Fibroblast of lung (primary cell): ENCODE measurements at regions not wholly inside any gene's neighbourhood (a gene's known extent, or its start where the extent isn't known, plus 50 kb on each side); places are given as distances from the start of the nearest gene placed in this dataset.

Experiments used
- DNase-seq, 2 donors: peaks; one replicate each; pipeline versions ENCODE4 v3.0.0 to v3.0.0-alpha.2; 2010; ENCODE audit warnings: low read depth in 2 of 2
- H2AFZ ChIP-seq: 2 replicates; pipeline ENCODE4 v1.5.1; 2012; ENCODE audit warnings: low read length, control low read depth, inconsistent platforms
- H3K27ac ChIP-seq: 2 replicates; pipeline ENCODE4 v1.5.1; 2011; ENCODE audit warnings: low read length, control low read depth; ENCODE audit not compliant: insufficient read depth
- H3K27me3 ChIP-seq: 2 replicates; pipeline ENCODE4 v1.5.1; 2011; ENCODE audit warnings: mild to moderate bottlenecking, low read length; ENCODE audit not compliant: control insufficient read depth, insufficient read depth
- H3K36me3 ChIP-seq: 2 replicates; pipeline ENCODE4 v1.5.1; 2011; ENCODE audit warnings: low read length; ENCODE audit not compliant: control insufficient read depth, insufficient read depth
- H3K4me1 ChIP-seq: 2 replicates; pipeline ENCODE4 v1.5.1; 2011; ENCODE audit warnings: low read length; ENCODE audit not compliant: control insufficient read depth, insufficient read depth; ENCODE audit errors: extremely low read depth
- H3K4me2 ChIP-seq: 2 replicates; pipeline ENCODE4 v1.5.1; 2011; ENCODE audit warnings: low read length, control low read depth; ENCODE audit not compliant: insufficient read depth; ENCODE audit errors: extremely low read depth
- H3K4me3 ChIP-seq, 4 experiments: fragments of 200-600 bp in 1 of 4; sonication (generic) in 1 of 4; replicated peaks in 1 of 4; 2 replicates each; pipeline ENCODE4 v1.5.1; 2011 to 2016; ENCODE audit warnings: low read length in 4 of 4, low read depth in 3 of 4, mild to moderate bottlenecking in 3 of 4, control low read depth in 2 of 4, inconsistent platforms in 1 of 4, mixed read lengths in 1 of 4; ENCODE audit not compliant: insufficient read depth in 1 of 4; ENCODE audit errors: control extremely low read depth in 1 of 4
- H3K79me2 ChIP-seq: 2 replicates; pipeline ENCODE4 v1.5.1; 2012; ENCODE audit warnings: mild to moderate bottlenecking, low read length, inconsistent platforms; ENCODE audit not compliant: control insufficient read depth, insufficient read depth
- H3K9ac ChIP-seq: 2 replicates; pipeline ENCODE4 v1.5.1; 2011; ENCODE audit warnings: mild to moderate bottlenecking, low read length, control low read depth; ENCODE audit not compliant: insufficient read depth
- H3K9me3 ChIP-seq: 2 replicates; pipeline ENCODE4 v1.5.1; 2012; ENCODE audit warnings: low read depth, low read length; ENCODE audit not compliant: control insufficient read depth, insufficient read depth
- H4K20me1 ChIP-seq: 2 replicates; pipeline ENCODE4 v1.5.1; 2011; ENCODE audit warnings: low read length; ENCODE audit not compliant: control insufficient read depth, insufficient read depth; ENCODE audit errors: extremely low read depth
- CTCF ChIP-seq, 2 donors: IDR thresholded peaks in 1 of 2; conservative IDR thresholded peaks in 1 of 2; 1 replicate in 1 of 2; 2 replicates in 1 of 2; pipeline ENCODE4 v1.5.1; 2011 to 2012; ENCODE audit warnings: low read length in 2 of 2, control low read depth in 1 of 2, inconsistent platforms in 1 of 2, low read depth in 1 of 2, mild to moderate bottlenecking in 1 of 2
- EZH2 ChIP-seq: IDR thresholded peaks from 2 replicates; pipeline ENCODE4 v1.5.1; 2012; ENCODE audit warnings: low read length, control low read depth, mild to moderate bottlenecking; ENCODE audit errors: missing control alignments

DNA sequence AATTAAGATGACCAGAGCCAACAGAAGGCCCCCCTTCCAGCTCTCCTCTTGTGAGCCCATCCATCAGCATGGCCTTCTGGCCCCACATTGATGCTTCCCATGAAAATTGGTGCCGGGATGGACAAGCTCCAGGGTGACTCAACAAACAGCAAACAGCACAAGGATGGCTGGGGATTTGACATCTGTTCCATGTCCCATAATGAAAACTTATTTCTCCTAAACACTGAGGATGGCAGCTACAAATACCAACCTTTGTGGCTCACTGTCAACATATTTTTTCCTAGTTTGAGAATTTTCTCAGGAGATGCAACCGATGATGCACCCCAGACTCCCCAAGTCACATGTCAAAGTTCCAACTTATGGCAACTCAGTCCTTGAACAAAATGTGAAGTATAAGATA is 169.6 kb upstream of the SIX2 start:
- H2AFZ ChIP-seq, result no peak overlapping the region
- peak overlapping the region; percentile 17 for H3K27ac ChIP-seq
- H3K27me3 ChIP-seq, result no peaks in the 10 kb centered on the region
- TF ChIP-seq CTCF (conservative IDR thresholded peaks at IDR 0.05 in 1 of 2, IDR thresholded peaks at IDR 0.05 in 1 of 2; ENCODE audit: low read depth in 1 of 2, low read length in 2 of 2) (no peak), EZH2 (no peak)
- no peaks in the 10 kb centered on the region for H3K79me2 ChIP-seq
- peak; percentile 52 to 80 for DNase-seq
- H3K4me3 ChIP-seq, result no peak overlapping the region
- no peaks in the 10 kb centered on the region for H3K36me3 ChIP-seq
- no peak overlapping the region for H3K4me2 ChIP-seq
- H3K9me3 ChIP-seq, result no peaks in the 10 kb centered on the region
- H3K4me1 ChIP-seq, result peaks cover 7% of the 10 kb centered on the region
- H4K20me1 ChIP-seq, result no peaks in the 10 kb centered on the region
- no peak overlapping the region for H3K9ac ChIP-seq

DNA sequence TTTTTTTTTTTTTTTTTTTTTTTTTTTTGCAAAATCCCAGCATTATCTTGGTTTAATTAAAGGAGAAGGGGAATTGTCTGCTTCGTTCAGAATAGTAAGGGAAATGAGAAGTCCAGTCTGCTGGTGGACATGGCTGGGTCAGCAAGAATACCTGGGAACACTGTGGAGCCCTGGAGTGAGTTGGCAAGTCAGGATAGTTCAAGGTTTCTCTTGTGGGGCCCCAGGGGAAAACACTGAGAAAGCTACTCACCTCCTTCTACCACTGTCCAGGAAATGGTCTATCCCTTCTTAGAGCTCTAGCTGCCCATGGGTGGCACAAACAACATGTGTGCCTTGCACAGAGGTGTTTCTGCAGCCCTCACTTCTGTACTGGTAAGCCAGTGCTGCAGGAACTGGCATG is 169.1 kb upstream of the SIX2 start:
- peaks cover 9% of the 10 kb centered on the region for H3K4me1 ChIP-seq
- H3K9me3 ChIP-seq, result no peaks in the 10 kb centered on the region
- H3K27me3 ChIP-seq, result no peaks in the 10 kb centered on the region
- no peak for DNase-seq
- H3K9ac ChIP-seq, result no peak overlapping the region
- H4K20me1 ChIP-seq, result no peaks in the 10 kb centered on the region
- H2AFZ ChIP-seq, result no peak overlapping the region
- no peak overlapping the region for H3K4me3 ChIP-seq
- H3K36me3 ChIP-seq, result no peaks in the 10 kb centered on the region
- no peaks in the 10 kb centered on the region for H3K79me2 ChIP-seq
- peak overlapping the region; percentile 17 for H3K27ac ChIP-seq
- no peak overlapping the region for H3K4me2 ChIP-seq
- TF ChIP-seq EZH2 (no peak), CTCF (conservative IDR thresholded peaks at IDR 0.05 in 1 of 2, IDR thresholded peaks at IDR 0.05 in 1 of 2; ENCODE audit: low read depth in 1 of 2, low read length in 2 of 2) (no peak)

GRCh38 chr2:45177870-45178269 is 168.6 kb upstream of the SIX2 start:
- H3K27me3 ChIP-seq, result no peaks in the 10 kb centered on the region
- H3K27ac ChIP-seq, result peak overlapping the region; percentile 17
- no peak overlapping the region for H3K9ac ChIP-seq
- no peaks in the 10 kb centered on the region for H3K79me2 ChIP-seq
- no peaks in the 10 kb centered on the region for H3K36me3 ChIP-seq
- no peaks in the 10 kb centered on the region for H3K9me3 ChIP-seq
- TF ChIP-seq EZH2 (no peak), CTCF (conservative IDR thresholded peaks at IDR 0.05 in 1 of 2, IDR thresholded peaks at IDR 0.05 in 1 of 2; ENCODE audit: low read depth in 1 of 2, low read length in 2 of 2) (no peak)
- H3K4me2 ChIP-seq, result no peak overlapping the region
- peaks cover 9% of the 10 kb centered on the region for H3K4me1 ChIP-seq
- no peak overlapping the region for H3K4me3 ChIP-seq
- DNase-seq, result peak; percentile 98 to 99
- H2AFZ ChIP-seq, result no peak overlapping the region
- H4K20me1 ChIP-seq, result no peaks in the 10 kb centered on the region
